GM19351 (cell line): ENCODE measurements at regions not wholly inside any gene's neighbourhood (a gene's known extent, or its start where the extent isn't known, plus 50 kb on each side); places are given as distances from the start of the nearest gene placed in this dataset.

ENCODE experiments used
- ATAC-seq: cut with Tn5 transposase; IDR thresholded peaks from one replicate; pipeline ENCODE4 v1.9.1; 2021; ENCODE audit warnings: mild to moderate bottlenecking, moderate library complexity; ENCODE audit not compliant: unreplicated experiment

- no peak for ATAC-seq
Observed at GRCh38 chr3:59167756-59168155, 117.9 kb upstream of the CFAP20DC start.

- ATAC-seq = no peak
Observed at GRCh38 chr3:59163953-59164352, 114.1 kb upstream of the CFAP20DC start.

- ATAC-seq = no peak
Observed at GRCh38 chr3:59161048-59161447, 111.2 kb upstream of the CFAP20DC start.

- no peak for ATAC-seq
Observed at GRCh38 chr3:59160133-59160746, 110.4 kb upstream of the CFAP20DC start.

- ATAC-seq = no peak
Observed at GRCh38 chr3:59153648-59154047, 103.8 kb upstream of the CFAP20DC start.

- no peak for ATAC-seq
Observed at GRCh38 chr3:59152943-59153342, 103.1 kb upstream of the CFAP20DC start.

GRCh38 chr3:59150039-59150438 lies 100.2 kb upstream of the CFAP20DC start:
- ATAC-seq = no peak

GRCh38 chr3:59149166-59149565 lies 99.3 kb upstream of the CFAP20DC start:
- no peak for ATAC-seq

GRCh38 chr3:59143447-59143846 lies 93.6 kb upstream of the CFAP20DC start:
- no peak for ATAC-seq

GRCh38 chr3:59142556-59142955 lies 92.7 kb upstream of the CFAP20DC start:
- no peak for ATAC-seq

- ATAC-seq = no peak
Observed at GRCh38 chr3:59138966-59139365, 89.1 kb upstream of the CFAP20DC start.

- no peak for ATAC-seq
Observed at GRCh38 chr3:59137415-59137814, 87.6 kb upstream of the CFAP20DC start.

GRCh38 chr3:59136081-59136480 lies 86.3 kb upstream of the CFAP20DC start:
- no peak for ATAC-seq

GRCh38 chr3:59135096-59135495 lies 85.3 kb upstream of the CFAP20DC start:
- ATAC-seq = no peak

- ATAC-seq = no peak
Observed at GRCh38 chr3:59133311-59133710, 83.5 kb upstream of the CFAP20DC start.

GRCh38 chr3:59131016-59131766 lies 81.4 kb upstream of the CFAP20DC start:
- ATAC-seq = no peak

- ATAC-seq = no peak
Observed at GRCh38 chr3:59128685-59129084, 78.9 kb upstream of the CFAP20DC start.

GRCh38 chr3:59127071-59127470 lies 77.2 kb upstream of the CFAP20DC start:
- ATAC-seq = no peak

GRCh38 chr3:59126446-59126845 lies 76.6 kb upstream of the CFAP20DC start:
- ATAC-seq = no peak

GRCh38 chr3:59121346-59122144 lies 71.7 kb upstream of the CFAP20DC start:
- no peak for ATAC-seq

- no peak for ATAC-seq
Observed at GRCh38 chr3:59118928-59119327, 69.1 kb upstream of the CFAP20DC start.

GRCh38 chr3:59117396-59117795 lies 67.6 kb upstream of the CFAP20DC start:
- ATAC-seq = no peak
